ENCODE measurements at regions not wholly inside any gene's neighbourhood (a gene's known extent, or its start where the extent isn't known, plus 50 kb on each side); places are given as distances from the start of the nearest gene placed in this dataset.

GRCh38 chr6:154890874-154891273 is 104.2 kb upstream of the TIAM2 start:
- Histone ChIP-seq H3K9me3 (no peaks in the 10 kb centered on the region), H3K4me1 (peaks cover 0 to 47% (median 13%) of the 10 kb centered on the region in 4 donors), H3K36me3 (peaks cover 0 to 7% (median 0%) of the 10 kb centered on the region in 3 donors), H3K27me3 (no peaks in the 10 kb centered on the region), H3K27ac (no peak overlapping the region), H3K4me3 (no peak overlapping the region)
- intact Hi-C loops (cut with DNase I; ENCODE audit: low total_unique reads): no loop called here
- no peak for DNase-seq
- TF ChIP-seq CTCF (IDR thresholded peaks at IDR 0.05): no peak

GRCh38 chr6:154891901-154892300 is 103.2 kb upstream of the TIAM2 start:
- DNase-seq: no peak
- intact Hi-C loops (cut with DNase I; ENCODE audit: low total_unique reads): no loop called here
- Histone ChIP-seq H3K4me1 (peaks cover 0 to 47% (median 13%) of the 10 kb centered on the region in 4 donors), H3K4me3 (no peak overlapping the region), H3K27ac (no peak overlapping the region), H3K36me3 (peaks cover 0 to 8% (median 0%) of the 10 kb centered on the region in 3 donors), H3K9me3 (no peaks in the 10 kb centered on the region), H3K27me3 (no peaks in the 10 kb centered on the region)
- TF ChIP-seq CTCF (IDR thresholded peaks at IDR 0.05): no peak

- TF ChIP-seq CTCF (IDR thresholded peaks at IDR 0.05): no peak
- DNase-seq: no peak
- no peak overlapping the region for H3K27ac ChIP-seq
- H3K9me3 ChIP-seq: no peaks in the 10 kb centered on the region
- peaks cover 0 to 8% (median 0%) of the 10 kb centered on the region in 3 donors for H3K36me3 ChIP-seq
- intact Hi-C loops (cut with DNase I; ENCODE audit: low total_unique reads): no loop called here
- peaks cover 0 to 35% (median 7%) of the 10 kb centered on the region in 4 donors for H3K4me1 ChIP-seq
- no peak overlapping the region for H3K4me3 ChIP-seq
- no peaks in the 10 kb centered on the region for H3K27me3 ChIP-seq
Observed at GRCh38 chr6:154893917-154894316, 101.2 kb upstream of the TIAM2 start.

- no peak for TF ChIP-seq CTCF (IDR thresholded peaks at IDR 0.05)
- Histone ChIP-seq H3K4me3 (no peak overlapping the region), H3K36me3 (peaks cover 0 to 8% (median 0%) of the 10 kb centered on the region in 3 donors), H3K4me1 (peaks cover 0 to 32% (median 3%) of the 10 kb centered on the region in 4 donors), H3K27me3 (no peaks in the 10 kb centered on the region), H3K9me3 (no peaks in the 10 kb centered on the region), H3K27ac (no peak overlapping the region)
- intact Hi-C loops (cut with DNase I; ENCODE audit: low total_unique reads): no loop called here
- DNase-seq: no peak
Observed at GRCh38 chr6:154894902-154895301, 100.2 kb upstream of the TIAM2 start.

GRCh38 chr6:154895841-154896240 is 99.3 kb upstream of the TIAM2 start:
- no peak for DNase-seq
- Histone ChIP-seq H3K9me3 (no peaks in the 10 kb centered on the region), H3K4me3 (no peak overlapping the region), H3K27ac (no peak overlapping the region), H3K27me3 (no peaks in the 10 kb centered on the region), H3K36me3 (peaks cover 0 to 8% (median 0%) of the 10 kb centered on the region in 3 donors), H3K4me1 (peaks cover 0 to 32% (median 3%) of the 10 kb centered on the region in 4 donors)
- TF ChIP-seq CTCF (IDR thresholded peaks at IDR 0.05): no peak
- intact Hi-C loops (cut with DNase I; ENCODE audit: low total_unique reads): no loop called here

- intact Hi-C loops (cut with DNase I; ENCODE audit: low total_unique reads): no loop called here
- Histone ChIP-seq H3K4me3 (no peak overlapping the region), H3K36me3 (peaks cover 0 to 8% (median 0%) of the 10 kb centered on the region in 3 donors), H3K27ac (no peak overlapping the region), H3K4me1 (peaks cover 0 to 12% (median 2%) of the 10 kb centered on the region in 4 donors), H3K9me3 (no peaks in the 10 kb centered on the region), H3K27me3 (no peaks in the 10 kb centered on the region)
- no peak for DNase-seq
- no peak for TF ChIP-seq CTCF (IDR thresholded peaks at IDR 0.05)
Observed at GRCh38 chr6:154898821-154899220, 96.3 kb upstream of the TIAM2 start.

All from tibial artery (tissue), 4 donors.